GM21360 (cell line): ENCODE measurements at regions not wholly inside any gene's neighbourhood (a gene's known extent, or its start where the extent isn't known, plus 50 kb on each side); places are given as distances from the start of the nearest gene placed in this dataset.

Experiments
- ATAC-seq: cut with Tn5 transposase; IDR thresholded peaks from one replicate; pipeline ENCODE4 v1.9.1; 2021; ENCODE audit warnings: mild to moderate bottlenecking, moderate library complexity; ENCODE audit not compliant: unreplicated experiment

- no peak for ATAC-seq
Measured at GRCh38 chr3:72248869-72249268, 463.9 kb upstream of the PROK2 start.

DNA sequence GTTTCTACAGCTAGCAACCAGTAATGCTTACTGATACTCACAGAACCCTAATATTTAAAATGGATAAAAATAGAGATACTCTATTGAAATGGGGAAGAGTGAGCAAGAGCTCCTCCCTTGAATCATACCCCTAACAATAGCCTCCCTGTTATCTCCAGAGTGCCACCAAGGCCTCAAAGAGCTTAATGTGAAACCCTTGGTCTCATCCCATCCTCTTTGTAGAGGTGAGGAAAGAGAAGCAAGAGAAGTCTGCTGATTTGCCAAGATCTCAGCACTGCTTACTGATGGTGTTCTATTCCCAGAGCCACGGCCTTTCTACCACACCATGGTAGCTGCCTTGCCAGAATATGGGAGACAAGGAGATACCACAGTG, 463.4 kb upstream of the PROK2 start:
- ATAC-seq = no peak

- no peak for ATAC-seq
Measured at GRCh38 chr3:72247645-72248388, 462.9 kb upstream of the PROK2 start.

DNA sequence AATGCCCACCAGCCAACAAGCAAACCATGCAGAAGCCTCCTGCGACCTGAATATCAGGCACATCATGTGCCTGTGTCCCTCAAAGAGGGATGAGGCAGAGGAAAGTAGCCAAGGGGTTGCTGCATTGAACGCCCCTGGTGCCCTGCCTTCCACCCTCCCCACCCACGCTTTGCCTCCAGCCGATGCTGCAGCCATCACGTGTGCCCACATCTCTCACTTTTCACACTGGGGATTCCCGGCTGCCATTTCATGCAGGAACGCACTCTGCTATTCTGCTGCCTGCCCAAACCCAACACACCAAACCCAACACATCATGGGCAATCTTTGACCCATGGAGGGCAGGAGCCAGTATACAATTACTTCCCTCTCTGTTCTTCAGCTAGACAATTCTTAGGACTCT, 462.2 kb upstream of the PROK2 start:
- no peak for ATAC-seq

GRCh38 chr3:72246685-72247084, 461.7 kb upstream of the PROK2 start:
- no peak for ATAC-seq

- ATAC-seq = no peak
Measured at GRCh38 chr3:72245183-72245811, 460.3 kb upstream of the PROK2 start.

GRCh38 chr3:72244396-72244795, 459.4 kb upstream of the PROK2 start:
- no peak for ATAC-seq

- ATAC-seq = no peak
Measured at GRCh38 chr3:72242326-72242725, 457.4 kb upstream of the PROK2 start.

DNA sequence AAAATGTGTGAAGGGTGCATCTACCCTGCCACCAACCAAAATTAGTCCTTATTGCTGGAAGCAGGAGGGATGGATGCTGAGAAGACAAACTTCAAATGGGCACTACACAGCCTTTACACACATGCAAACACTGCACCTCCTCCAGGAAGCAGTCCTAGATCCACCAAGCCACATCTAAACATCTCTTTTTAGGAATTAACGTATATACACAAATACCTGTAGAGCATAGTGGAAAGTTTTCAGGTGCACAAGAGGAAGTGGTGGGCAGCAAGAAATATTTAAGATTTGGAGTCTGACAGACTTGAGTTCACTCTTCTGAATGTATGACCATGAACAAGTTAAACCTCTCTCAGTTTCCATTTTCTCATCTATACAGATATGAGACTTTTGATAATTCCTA, 456.6 kb upstream of the PROK2 start:
- no peak for ATAC-seq

DNA sequence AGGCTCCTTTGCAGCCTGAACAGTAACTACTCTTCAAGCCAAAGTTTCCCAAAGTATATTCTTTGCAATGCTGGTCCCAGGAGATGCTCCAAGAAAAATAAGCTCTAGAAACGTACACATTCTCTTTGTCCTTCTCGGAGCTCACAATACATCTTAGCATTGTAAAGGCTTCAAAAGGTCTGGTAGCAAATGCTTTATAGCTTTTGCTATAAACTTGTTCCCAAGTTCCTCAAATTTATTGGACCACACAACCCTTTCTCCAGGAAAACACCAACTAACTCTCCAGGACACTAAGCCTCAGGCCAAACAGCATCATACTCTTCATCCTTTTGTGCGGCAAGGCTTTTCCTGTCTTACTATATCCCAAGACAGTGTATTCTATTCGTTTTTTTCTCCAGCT, 455.6 kb upstream of the PROK2 start:
- ATAC-seq = no peak

DNA sequence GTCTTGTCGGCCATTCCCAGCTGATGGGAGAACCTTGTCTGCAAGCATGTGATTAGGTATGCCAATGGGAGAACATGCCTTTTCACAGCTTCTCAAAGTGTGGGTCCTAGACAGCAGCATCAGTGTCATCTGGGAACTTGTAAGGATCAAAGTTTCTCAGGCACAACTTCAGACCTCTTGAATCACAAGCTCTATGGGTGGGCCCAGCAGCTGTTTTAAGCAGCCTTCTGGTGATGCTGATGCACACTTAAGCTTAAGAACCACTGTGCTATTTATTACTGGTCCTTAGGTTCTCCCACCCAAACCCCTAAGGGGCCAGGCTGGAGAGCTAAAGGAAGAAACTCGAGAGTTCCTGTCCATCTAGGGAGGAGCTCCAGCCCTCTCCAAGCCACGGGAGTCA, 453.9 kb upstream of the PROK2 start:
- ATAC-seq = no peak

DNA sequence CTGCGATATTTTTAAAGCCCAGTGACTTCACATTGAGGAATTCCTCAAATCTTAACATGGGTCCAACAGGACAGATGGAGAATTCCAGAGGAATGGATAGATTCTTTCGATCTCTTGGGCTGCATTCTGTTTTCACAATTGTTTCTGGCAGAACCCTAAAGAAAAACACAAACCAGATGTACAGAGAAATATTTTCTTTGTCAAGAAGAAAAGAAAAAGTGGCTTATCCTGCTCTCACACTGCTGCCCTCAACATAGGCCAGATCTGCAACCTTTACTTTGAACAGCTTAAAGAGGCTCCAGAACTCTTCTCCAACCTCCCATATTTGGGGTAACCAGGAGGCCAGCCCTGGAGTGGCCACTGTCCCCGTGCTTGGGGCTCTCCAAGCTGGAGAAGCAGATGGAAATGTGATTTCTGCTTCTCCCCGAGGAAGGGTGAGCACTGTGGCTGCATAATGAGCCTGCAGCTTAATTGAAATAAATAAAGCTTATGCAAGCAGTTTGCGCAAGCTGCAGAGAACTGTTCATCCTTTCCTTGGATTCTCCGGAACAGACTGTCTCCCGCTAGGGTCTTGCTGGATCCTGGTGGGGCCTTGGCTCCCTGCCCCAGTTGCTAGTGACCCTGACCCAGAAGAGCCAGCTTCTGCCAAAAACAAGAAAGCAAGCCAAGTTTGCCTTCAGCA, 453.2 kb upstream of the PROK2 start:
- no peak for ATAC-seq

DNA sequence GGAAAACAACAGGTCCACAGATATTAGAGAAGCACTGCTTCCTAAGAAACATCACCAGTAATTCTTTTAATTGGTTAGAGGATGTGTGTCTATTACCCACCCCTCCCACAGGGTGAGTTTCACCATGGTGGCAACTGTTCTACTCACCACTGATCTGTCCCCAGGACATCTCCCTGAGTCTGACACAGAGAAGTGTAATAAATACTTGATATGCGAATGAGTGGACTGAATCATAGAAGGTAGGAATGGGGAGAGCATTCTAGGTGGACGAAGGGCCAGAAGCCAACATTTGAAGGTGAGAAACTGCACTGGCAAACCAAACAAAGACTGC, 452.7 kb upstream of the PROK2 start:
- ATAC-seq = no peak

GRCh38 chr3:72234391-72234790, 449.4 kb upstream of the PROK2 start:
- ATAC-seq = no peak

DNA sequence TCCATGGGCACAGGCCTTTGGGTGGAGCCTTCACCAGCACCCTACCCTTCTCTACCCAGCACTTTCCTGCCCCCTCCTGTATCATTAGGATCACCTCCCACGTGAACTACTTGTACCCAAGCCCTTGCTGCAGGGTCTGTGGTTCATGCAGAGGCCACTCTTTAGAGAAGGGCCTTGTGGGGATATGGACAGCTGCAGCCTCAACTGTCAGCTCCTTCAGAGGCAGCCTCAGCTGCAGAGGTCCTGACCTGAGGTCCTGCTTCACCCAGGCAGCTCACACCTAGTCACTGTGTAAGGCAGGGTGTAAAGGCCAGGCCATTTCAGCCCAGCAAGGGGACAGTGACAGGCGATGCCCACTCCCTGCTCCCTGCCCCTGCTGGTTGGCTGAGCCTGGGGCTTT, 448.6 kb upstream of the PROK2 start:
- no peak for ATAC-seq

DNA sequence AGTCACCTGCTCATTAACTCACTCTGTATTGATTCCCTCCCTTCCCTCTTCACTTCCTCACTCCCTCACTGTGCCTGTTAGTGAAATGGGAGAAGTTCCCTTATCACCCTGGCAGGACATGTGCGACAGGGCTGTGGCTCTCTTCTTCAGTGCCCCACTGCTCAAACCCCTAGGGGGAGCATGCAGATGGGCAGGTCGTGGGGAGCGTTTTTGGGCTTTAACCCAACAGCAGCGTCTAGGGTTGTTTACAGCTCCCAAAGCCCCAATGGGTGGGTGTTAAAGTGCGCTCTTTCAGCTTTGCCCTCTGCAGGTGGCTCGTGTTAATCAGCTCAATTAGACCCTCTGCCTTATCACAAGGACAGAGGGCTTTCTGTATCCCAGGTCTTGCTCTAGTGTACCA, 447.8 kb upstream of the PROK2 start:
- ATAC-seq = no peak

GRCh38 chr3:72232331-72232730, 447.4 kb upstream of the PROK2 start:
- no peak for ATAC-seq

DNA sequence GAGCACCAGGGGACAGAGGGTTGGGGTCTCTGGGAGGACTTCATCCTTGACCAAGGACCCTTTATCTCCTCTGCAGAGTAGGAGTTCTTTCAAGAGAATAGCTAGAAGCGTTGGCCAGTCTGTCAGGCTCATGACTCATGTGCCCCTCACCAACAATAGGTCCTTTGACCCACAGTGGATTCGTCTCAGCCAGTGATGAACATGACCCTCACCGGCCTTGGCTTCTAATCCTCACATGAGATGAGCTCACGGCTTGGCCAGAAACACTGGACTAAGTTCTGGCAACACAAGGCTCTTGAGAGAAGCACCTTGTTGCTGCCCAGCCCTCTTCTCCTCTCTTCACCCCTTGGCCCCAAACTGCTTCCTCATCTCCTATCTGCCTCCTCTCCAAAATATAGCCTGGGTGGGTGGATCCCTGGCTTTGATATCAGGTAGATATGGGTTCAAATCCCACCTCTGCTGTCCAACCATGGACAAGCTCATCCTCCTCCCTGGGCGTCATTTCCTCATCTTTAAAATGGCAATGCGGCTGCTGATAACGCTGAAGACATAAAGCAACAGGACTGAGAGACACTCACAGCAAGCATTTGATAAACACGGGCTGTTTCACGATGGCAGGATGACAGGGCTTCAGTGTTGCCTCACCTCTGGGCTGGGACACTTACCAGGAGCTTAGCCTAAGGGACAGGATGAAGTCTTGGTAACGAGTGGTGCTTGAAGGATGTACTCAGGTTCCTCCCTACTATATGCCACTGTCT, 446.7 kb upstream of the PROK2 start:
- no peak for ATAC-seq

- ATAC-seq = no peak
Measured at GRCh38 chr3:72230774-72231379, 445.9 kb upstream of the PROK2 start.

DNA sequence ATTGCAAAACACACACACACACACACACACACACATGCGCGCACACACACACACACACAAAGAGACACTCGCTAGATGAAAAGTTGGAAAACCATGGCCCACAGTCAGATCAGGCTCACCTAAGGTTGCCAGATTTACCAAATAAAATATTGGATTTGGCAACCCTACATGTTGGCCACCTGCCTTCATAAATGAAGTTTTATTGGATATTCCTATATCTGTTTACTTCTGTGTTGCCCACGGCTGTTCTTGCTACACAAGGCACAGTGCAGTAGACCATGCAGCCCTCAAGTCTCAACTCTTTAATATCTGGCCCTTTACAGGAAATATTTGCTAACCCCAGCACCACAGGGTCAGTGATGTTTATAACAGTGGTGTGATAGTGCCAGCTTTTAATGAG, 445.0 kb upstream of the PROK2 start:
- no peak for ATAC-seq

- no peak for ATAC-seq
Measured at GRCh38 chr3:72227486-72228070, 442.6 kb upstream of the PROK2 start.
